ENCODE measurements at regions not wholly inside any gene's neighbourhood (a gene's known extent, or its start where the extent isn't known, plus 50 kb on each side); places are given as distances from the start of the nearest gene placed in this dataset.

- H3K4me3 ChIP-seq (ENCODE audit: control insufficient read depth, low read depth, low read length) = no peak overlapping the region
- no peak for DNase-seq (ENCODE audit: low read depth)
- TF ChIP-seq, protein P1, sequence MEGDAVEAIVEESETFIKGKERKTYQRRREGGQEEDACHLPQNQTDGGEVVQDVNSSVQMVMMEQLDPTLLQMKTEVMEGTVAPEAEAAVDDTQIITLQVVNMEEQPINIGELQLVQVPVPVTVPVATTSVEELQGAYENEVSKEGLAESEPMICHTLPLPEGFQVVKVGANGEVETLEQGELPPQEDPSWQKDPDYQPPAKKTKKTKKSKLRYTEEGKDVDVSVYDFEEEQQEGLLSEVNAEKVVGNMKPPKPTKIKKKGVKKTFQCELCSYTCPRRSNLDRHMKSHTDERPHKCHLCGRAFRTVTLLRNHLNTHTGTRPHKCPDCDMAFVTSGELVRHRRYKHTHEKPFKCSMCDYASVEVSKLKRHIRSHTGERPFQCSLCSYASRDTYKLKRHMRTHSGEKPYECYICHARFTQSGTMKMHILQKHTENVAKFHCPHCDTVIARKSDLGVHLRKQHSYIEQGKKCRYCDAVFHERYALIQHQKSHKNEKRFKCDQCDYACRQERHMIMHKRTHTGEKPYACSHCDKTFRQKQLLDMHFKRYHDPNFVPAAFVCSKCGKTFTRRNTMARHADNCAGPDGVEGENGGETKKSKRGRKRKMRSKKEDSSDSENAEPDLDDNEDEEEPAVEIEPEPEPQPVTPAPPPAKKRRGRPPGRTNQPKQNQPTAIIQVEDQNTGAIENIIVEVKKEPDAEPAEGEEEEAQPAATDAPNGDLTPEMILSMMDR (IDR thresholded peaks at IDR 0.05; ENCODE audit: control insufficient read depth, insufficient read depth, low read depth, low read length, missing control alignments) = no peak
These were observed 328.6 kb downstream of the TBC1D4 start for GRCh38 chr13:75153386-75153785.

- no peak for DNase-seq (ENCODE audit: low read depth)
- no peak overlapping the region for H3K4me3 ChIP-seq (ENCODE audit: control insufficient read depth, low read depth, low read length)
- TF ChIP-seq, protein P1 (IDR thresholded peaks at IDR 0.05; ENCODE audit: control insufficient read depth, insufficient read depth, low read depth, low read length, missing control alignments) = no peak
These were observed 330.8 kb downstream of the TBC1D4 start for GRCh38 chr13:75151081-75151643.

GRCh38 chr13:75149776-75150175 is 332.2 kb downstream of the TBC1D4 start:
- no peak overlapping the region for H3K4me3 ChIP-seq (ENCODE audit: control insufficient read depth, low read depth, low read length)
- TF ChIP-seq, protein P1 (IDR thresholded peaks at IDR 0.05; ENCODE audit: control insufficient read depth, insufficient read depth, low read depth, low read length, missing control alignments) = no peak
- DNase-seq (ENCODE audit: low read depth) = no peak

DNA sequence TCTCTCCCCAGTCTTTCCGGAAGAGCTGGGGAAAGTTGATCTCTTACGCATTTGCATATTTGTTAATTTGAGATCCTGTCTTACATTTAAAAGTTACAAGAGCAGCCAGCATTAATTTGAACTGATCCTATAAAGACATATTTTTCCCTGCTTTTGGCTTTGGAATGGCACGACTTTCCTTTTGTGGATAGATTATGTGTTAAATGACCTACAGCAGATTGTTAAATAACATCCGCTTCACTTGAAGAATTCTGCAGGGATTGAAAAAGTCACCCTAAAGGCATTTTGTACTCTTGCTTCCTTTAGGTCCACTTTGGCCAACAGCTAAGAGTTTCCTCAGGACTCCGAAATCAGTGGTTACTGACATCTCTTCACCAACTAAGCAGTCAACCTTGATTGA is 334.0 kb downstream of the TBC1D4 start:
- no peak overlapping the region for H3K4me3 ChIP-seq (ENCODE audit: control insufficient read depth, low read depth, low read length)
- TF ChIP-seq, protein P1 (IDR thresholded peaks at IDR 0.05; ENCODE audit: control insufficient read depth, insufficient read depth, low read depth, low read length, missing control alignments) = no peak
- DNase-seq (ENCODE audit: low read depth) = no peak

GRCh38 chr13:75146436-75146835 is 335.5 kb downstream of the TBC1D4 start:
- H3K4me3 ChIP-seq (ENCODE audit: control insufficient read depth, low read depth, low read length) = no peak overlapping the region
- TF ChIP-seq, protein P1 (IDR thresholded peaks at IDR 0.05; ENCODE audit: control insufficient read depth, insufficient read depth, low read depth, low read length, missing control alignments) = no peak
- no peak for DNase-seq (ENCODE audit: low read depth)

GRCh38 chr13:75145927-75146326 is 336.0 kb downstream of the TBC1D4 start:
- no peak for DNase-seq (ENCODE audit: low read depth)
- H3K4me3 ChIP-seq (ENCODE audit: control insufficient read depth, low read depth, low read length) = no peak overlapping the region
- TF ChIP-seq, protein P1 (IDR thresholded peaks at IDR 0.05; ENCODE audit: control insufficient read depth, insufficient read depth, low read depth, low read length, missing control alignments) = no peak

GRCh38 chr13:75139291-75139690 is 342.7 kb downstream of the TBC1D4 start:
- no peak overlapping the region for H3K4me3 ChIP-seq (ENCODE audit: control insufficient read depth, low read depth, low read length)
- TF ChIP-seq, protein P1 (IDR thresholded peaks at IDR 0.05; ENCODE audit: control insufficient read depth, insufficient read depth, low read depth, low read length, missing control alignments) = no peak
- no peak for DNase-seq (ENCODE audit: low read depth)
